Panc1 (cell line): ENCODE measurements at regions not wholly inside any gene's neighbourhood (a gene's known extent, or its start where the extent isn't known, plus 50 kb on each side); places are given as distances from the start of the nearest gene placed in this dataset.

Experiments used
- ATAC-seq: fragments of 200-7000 bp; cut with Tn5 transposase; 2 replicates; pipeline ENCODE4 v1.9.1; 2020; ENCODE audit warnings: mild to moderate bottlenecking, moderate library complexity
- BruUV-seq: library from RNA; stranded (reverse); fragments of 400-500 nt; replicated peaks from 2 replicates; lab custom pipeline; 2021; lab: Mats Ljungman, UMichigan
- CTCF ChIA-PET: fragments of 300-600 bp; sonication (Branson Sonifier 250); formaldehyde crosslinking; loops from one replicate; lab custom pipeline; 2022; ENCODE audit warnings: antibody characterized with exemption; lab: Charles Lee
- POLR2A ChIA-PET: fragments of 300-600 bp; sonication (Branson Sonifier 250); formaldehyde crosslinking; loops from one replicate; lab custom pipeline; 2022; ENCODE audit warnings: antibody characterized with exemption; lab: Charles Lee
- DNase-seq: peaks from one replicate; pipeline ENCODE4 v3.0.0-alpha.2; 2010; ENCODE audit warnings: low read depth, low spot score
- H3K27ac ChIP-seq: 2 replicates; pipeline ENCODE4 v1.5.1; 2011; ENCODE audit warnings: mild to moderate bottlenecking, low read length, inconsistent platforms
- H3K27me3 ChIP-seq: fragments of 200-500 bp; sonication (Bioruptor generic); 2 replicates; pipeline ENCODE4 v1.6.0; 2014; ENCODE audit warnings: low read length, inconsistent platforms; ENCODE audit not compliant: control insufficient read depth, insufficient read depth
- H3K36me3 ChIP-seq: fragments of 200-500 bp; sonication (Bioruptor generic); 2 replicates; pipeline ENCODE4 v1.5.1; 2014; ENCODE audit warnings: inconsistent platforms, mild to moderate bottlenecking, low read length, moderate library complexity; ENCODE audit not compliant: control insufficient read depth, insufficient read depth
- H3K4me1 ChIP-seq: 2 replicates; pipeline ENCODE4 v1.5.1; 2011; ENCODE audit warnings: inconsistent platforms, mild to moderate bottlenecking, low read length, moderate library complexity; ENCODE audit not compliant: control insufficient read depth, insufficient read depth
- H3K4me3 ChIP-seq, 2 experiments: 2 replicates each; pipeline ENCODE4 v1.5.1; 2011 to 2012; ENCODE audit warnings: low read depth in 2 of 2, low read length in 2 of 2, mild to moderate bottlenecking in 2 of 2, inconsistent platforms in 1 of 2, moderate library complexity in 1 of 2
- H3K9me3 ChIP-seq: fragments of 200-500 bp; sonication (Bioruptor generic); 2 replicates; pipeline ENCODE4 v1.5.1; 2014; ENCODE audit warnings: low read depth, mild to moderate bottlenecking, inconsistent platforms, low read length, moderate library complexity; ENCODE audit not compliant: control insufficient read depth, insufficient read depth
- POLR2AphosphoS5 ChIP-seq: IDR thresholded peaks from 2 replicates; pipeline ENCODE4 v1.6.1; 2012; ENCODE audit warnings: mild to moderate bottlenecking, low read depth, low read length, moderate library complexity
- SIN3A ChIP-seq: IDR thresholded peaks from 2 replicates; pipeline ENCODE4 v1.6.1; 2012; ENCODE audit warnings: low read depth, mild to moderate bottlenecking, low read length, moderate library complexity, borderline replicate concordance; ENCODE audit not compliant: insufficient read depth
- TCF7L2 ChIP-seq: IDR thresholded peaks from 2 replicates; pipeline ENCODE4 v1.6.1; 2011; ENCODE audit warnings: mild to moderate bottlenecking, low read depth, low read length, inconsistent platforms
- in situ Hi-C: cut with HindIII; loops from 2 replicates; pipeline ENCODE4 v1.10.0; 2016; ENCODE audit warnings: low sequenced_read_pairs, low pct_unique_long_range_greater_than_20kb
- intact Hi-C: fragments of 100-400 bp; cut with micrococcal nuclease; formaldehyde crosslinking; loops from one replicate; pipeline ENCODE4 v1.10.0; 2022; ENCODE audit not compliant: unreplicated experiment
- TF ChIP-seq, protein P1 (sequence below): fragments of 450-650 bp; IDR thresholded peaks from 2 replicates; pipeline ENCODE4 v1.5.1; 2017; ENCODE audit warnings: mild to moderate bottlenecking
- TF ChIP-seq, protein P2 (sequence below), 2 experiments: IDR thresholded peaks; 2 replicates each; pipeline ENCODE4 v1.6.1; 2011 to 2012; ENCODE audit warnings: low read depth in 2 of 2, control low read depth in 1 of 2, low read length in 1 of 2, mild to moderate bottlenecking in 1 of 2, moderate library complexity in 1 of 2; ENCODE audit not compliant: insufficient read depth in 1 of 2

DNA sequence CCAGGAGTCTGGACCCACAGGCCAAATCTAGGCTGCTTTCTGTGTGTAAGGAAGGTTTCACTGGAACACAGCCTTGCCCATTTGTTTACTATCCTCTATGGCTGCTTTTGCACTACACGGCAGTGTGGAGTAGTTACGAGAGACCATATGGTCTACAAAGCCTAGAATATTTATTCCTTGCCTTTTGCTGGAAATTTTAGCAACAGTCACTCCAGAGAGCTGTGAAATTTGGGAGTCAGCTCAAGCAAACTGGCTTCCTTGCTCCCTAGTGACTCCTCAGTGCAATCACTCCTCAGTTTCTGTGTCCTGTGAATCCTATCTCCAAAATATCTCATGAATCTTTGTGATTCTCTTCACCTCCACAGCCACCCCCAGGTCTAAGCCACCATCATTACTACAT is 99.0 kb upstream of the CPEB2 start:
- DNase-seq (no peak), ATAC-seq (no peak)
- TF ChIP-seq, protein P1, sequence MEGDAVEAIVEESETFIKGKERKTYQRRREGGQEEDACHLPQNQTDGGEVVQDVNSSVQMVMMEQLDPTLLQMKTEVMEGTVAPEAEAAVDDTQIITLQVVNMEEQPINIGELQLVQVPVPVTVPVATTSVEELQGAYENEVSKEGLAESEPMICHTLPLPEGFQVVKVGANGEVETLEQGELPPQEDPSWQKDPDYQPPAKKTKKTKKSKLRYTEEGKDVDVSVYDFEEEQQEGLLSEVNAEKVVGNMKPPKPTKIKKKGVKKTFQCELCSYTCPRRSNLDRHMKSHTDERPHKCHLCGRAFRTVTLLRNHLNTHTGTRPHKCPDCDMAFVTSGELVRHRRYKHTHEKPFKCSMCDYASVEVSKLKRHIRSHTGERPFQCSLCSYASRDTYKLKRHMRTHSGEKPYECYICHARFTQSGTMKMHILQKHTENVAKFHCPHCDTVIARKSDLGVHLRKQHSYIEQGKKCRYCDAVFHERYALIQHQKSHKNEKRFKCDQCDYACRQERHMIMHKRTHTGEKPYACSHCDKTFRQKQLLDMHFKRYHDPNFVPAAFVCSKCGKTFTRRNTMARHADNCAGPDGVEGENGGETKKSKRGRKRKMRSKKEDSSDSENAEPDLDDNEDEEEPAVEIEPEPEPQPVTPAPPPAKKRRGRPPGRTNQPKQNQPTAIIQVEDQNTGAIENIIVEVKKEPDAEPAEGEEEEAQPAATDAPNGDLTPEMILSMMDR, result no peak
- TF ChIP-seq POLR2AphosphoS5, result no peak
- TF ChIP-seq SIN3A, result no peak
- no peak for TF ChIP-seq TCF7L2
- TF ChIP-seq, protein P2, sequence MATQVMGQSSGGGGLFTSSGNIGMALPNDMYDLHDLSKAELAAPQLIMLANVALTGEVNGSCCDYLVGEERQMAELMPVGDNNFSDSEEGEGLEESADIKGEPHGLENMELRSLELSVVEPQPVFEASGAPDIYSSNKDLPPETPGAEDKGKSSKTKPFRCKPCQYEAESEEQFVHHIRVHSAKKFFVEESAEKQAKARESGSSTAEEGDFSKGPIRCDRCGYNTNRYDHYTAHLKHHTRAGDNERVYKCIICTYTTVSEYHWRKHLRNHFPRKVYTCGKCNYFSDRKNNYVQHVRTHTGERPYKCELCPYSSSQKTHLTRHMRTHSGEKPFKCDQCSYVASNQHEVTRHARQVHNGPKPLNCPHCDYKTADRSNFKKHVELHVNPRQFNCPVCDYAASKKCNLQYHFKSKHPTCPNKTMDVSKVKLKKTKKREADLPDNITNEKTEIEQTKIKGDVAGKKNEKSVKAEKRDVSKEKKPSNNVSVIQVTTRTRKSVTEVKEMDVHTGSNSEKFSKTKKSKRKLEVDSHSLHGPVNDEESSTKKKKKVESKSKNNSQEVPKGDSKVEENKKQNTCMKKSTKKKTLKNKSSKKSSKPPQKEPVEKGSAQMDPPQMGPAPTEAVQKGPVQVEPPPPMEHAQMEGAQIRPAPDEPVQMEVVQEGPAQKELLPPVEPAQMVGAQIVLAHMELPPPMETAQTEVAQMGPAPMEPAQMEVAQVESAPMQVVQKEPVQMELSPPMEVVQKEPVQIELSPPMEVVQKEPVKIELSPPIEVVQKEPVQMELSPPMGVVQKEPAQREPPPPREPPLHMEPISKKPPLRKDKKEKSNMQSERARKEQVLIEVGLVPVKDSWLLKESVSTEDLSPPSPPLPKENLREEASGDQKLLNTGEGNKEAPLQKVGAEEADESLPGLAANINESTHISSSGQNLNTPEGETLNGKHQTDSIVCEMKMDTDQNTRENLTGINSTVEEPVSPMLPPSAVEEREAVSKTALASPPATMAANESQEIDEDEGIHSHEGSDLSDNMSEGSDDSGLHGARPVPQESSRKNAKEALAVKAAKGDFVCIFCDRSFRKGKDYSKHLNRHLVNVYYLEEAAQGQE (IDR thresholded peaks at IDR 0.05; ENCODE audit: insufficient read depth in 1 of 2, low read depth in 2 of 2, low read length in 1 of 2), result no peak
- ChIA-PET POLR2A (no interaction called here), CTCF (no interaction called here)
- Histone ChIP-seq H3K27me3 (no peaks in the 10 kb centered on the region), H3K27ac (no peak overlapping the region), H3K9me3 (no peaks in the 10 kb centered on the region), H3K36me3 (no peaks in the 10 kb centered on the region), H3K4me1 (no peaks in the 10 kb centered on the region), H3K4me3 (no peak overlapping the region)
- intact Hi-C loops, result no loop called here
- BruUV-seq, result no TSS peak
- in situ Hi-C loops, result no loop called here

DNA sequence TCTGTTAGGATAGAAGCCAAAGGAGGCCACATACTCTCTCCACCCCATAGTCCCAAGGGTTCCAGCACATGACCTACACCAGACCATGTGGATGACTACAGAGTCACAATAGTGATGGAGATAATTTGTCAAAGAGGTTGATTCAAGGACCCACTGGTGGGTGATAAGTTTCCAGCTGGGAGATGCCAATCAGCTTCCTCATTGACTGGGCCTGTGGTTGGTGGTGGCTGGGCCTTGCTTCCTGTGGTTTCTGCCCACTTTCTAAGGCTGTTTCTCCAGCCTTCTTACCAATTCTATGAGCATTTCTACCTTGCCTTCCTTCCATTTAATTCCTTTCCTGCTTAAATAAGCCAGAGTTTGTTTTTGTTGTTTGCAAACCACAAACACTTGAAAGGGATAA is 95.5 kb upstream of the CPEB2 start:
- ChIA-PET POLR2A (no interaction called here), CTCF (no interaction called here)
- H3K4me3 ChIP-seq, result no peak overlapping the region
- H3K27me3 ChIP-seq, result no peaks in the 10 kb centered on the region
- DNase-seq, result no peak
- intact Hi-C loops (no loop called here), in situ Hi-C loops (no loop called here)
- BruUV-seq, result no TSS peak
- TF ChIP-seq, protein P1, result no peak
- TF ChIP-seq SIN3A (no peak), TCF7L2 (no peak), POLR2AphosphoS5 (no peak)
- TF ChIP-seq, protein P2 (IDR thresholded peaks at IDR 0.05; ENCODE audit: insufficient read depth in 1 of 2, low read depth in 2 of 2, low read length in 1 of 2), result no peak
- no peaks in the 10 kb centered on the region for H3K4me1 ChIP-seq
- no peaks in the 10 kb centered on the region for H3K9me3 ChIP-seq
- H3K36me3 ChIP-seq, result no peaks in the 10 kb centered on the region
- H3K27ac ChIP-seq, result no peak overlapping the region
- ATAC-seq, result no peak
